Germinal center (tissue), 1 donor: ENCODE measurements at regions not wholly inside any gene's neighbourhood (a gene's known extent, or its start where the extent isn't known, plus 50 kb on each side); places are given as distances from the start of the nearest gene placed in this dataset.

Source experiments
- DNase-seq: peaks from one replicate; pipeline ENCODE4 v3.0.0; 2012; ENCODE audit warnings: mixed read lengths, low spot score

DNA sequence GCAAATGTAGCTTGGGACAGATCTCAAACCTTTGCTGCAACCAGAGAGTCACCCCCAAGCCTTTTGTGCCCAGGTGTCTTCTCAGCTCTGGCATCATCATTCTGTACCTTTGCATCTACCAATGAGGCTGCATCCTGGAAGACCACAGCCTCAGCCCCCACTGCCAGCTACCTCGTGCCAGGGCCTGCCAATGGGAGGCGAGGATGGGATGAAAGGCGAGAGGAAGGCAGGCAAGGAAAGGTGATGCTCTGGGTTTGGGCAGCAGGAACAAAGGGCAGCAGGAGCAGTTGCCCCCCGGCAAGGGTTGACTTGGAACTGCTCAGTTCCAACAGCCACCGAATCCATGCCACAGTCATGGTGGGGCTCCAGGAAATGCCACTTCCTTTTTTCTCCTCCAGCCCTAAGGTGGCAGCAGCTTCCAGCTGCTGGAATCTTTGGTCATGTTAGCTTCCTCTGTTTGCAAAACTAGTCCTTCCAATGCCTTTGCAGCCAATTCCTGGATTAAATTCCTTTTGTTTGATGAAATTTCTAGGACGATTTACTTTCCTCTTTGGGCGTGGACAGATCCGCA lies 651.6 kb downstream of the NPHP4 start:
- no peak for DNase-seq

DNA sequence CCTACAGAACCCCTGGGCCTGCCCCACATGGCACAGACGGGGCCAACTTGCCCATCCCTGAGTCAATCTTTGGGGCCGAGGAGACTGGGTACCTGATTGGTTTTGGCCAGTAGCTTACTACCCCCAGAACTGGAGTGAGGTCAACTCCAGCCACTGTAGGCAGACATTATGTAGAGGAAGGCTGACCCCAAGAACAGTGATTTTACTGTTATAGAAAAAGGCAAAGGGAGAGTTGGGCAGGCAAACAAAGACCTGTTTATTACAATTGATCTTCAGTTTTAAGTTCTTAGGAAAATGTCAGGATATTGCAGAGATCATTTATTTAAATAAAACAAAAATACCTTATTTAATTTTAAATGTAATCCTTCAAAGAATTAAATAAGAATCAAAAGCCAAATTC lies 653.8 kb downstream of the NPHP4 start:
- DNase-seq: no peak

- DNase-seq: no peak
Observed at GRCh38 chr1:5333291-5333690, 658.9 kb downstream of the NPHP4 start.

- no peak for DNase-seq
Observed at GRCh38 chr1:5331101-5331500, 661.1 kb downstream of the NPHP4 start.

- DNase-seq: no peak
Observed at GRCh38 chr1:5329068-5329739, 663.0 kb downstream of the NPHP4 start.

DNA sequence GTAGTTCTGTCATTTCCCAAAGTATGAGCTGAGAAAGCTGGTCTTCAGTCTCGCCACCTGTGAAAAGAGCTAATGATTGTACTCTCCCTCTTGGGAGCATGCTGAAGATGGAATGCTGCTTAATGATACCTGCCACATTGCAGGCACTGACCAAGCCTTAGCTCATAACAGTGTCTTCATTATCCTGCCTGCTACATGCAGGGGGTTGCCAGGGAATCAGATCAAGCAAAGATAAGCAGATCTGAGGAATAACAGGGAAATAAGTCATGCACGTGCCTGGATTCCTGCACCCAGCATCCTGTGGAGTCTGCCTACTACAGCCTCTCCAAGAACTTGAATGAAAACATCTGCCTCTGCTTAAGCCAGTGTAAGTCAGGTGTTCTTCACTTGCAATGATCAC lies 667.3 kb downstream of the NPHP4 start:
- no peak for DNase-seq

DNA sequence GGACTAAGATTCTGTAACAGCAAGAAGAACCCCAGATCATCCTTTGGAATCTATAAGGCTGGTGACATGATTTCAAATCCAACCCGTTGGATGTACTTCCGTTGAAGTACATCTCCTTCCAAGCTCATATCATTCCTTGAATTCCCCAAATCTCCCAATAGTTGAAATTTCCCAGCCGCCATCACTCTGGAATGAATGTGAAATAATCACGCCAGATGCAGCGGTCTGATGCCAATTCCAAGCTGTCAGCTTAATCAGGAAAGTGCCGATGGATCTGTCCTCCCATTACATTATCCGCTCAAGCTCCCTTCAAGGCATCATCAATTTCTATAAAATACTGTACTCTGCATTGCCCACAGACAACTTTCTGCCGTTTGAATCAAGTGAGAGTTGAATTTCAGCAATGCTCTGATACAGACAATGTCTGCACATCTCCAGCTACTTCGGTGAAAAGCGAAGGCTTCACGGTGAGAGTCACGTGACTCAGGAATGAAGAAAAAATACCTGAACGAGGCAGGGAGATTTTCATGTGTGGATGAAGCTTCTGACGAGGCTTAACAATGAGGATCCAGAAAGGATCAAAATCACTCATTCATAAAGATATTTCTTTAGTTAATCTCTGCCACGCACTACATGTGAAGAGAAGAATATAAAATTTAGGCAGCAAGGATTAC lies 663.9 kb downstream of the AJAP1 start:
- no peak for DNase-seq

DNA sequence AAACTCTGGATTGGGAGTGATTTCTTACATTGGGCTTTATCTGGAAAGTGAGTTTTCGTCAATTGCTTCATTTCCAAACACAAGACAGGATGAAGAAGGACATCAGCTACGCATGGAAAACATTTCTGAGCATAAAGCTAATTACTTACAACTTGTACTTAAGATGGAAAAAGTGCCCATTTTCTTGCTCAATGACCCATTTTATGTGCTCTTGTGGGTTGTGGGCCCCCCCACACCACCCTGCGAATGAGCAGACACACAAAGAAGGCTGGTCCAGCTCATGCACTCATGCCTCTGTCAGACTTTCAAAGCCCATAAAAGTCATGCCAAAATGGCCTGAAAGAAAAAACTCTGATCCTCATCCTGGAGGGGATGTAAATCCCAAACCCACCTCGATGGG lies 663.0 kb downstream of the AJAP1 start:
- no peak for DNase-seq

DNA sequence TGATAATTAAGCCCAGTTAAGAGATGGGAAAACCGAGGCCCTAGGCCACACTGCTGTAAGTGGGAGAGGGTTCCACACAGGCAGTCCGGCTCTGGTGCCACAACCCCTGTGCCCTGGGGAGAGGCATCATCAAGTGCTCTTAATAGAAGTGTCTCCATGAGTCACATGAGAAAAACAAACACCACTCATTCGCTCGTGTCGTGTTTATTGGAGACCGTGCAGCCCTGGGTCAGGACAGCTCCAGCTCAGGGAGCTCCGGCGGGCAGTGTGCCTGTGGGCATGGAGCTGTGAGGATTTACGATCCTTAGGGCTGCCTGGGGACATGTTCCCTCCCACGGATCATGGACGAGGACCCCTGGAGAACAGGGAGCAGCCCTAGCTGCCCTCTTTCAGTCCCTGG lies 658.5 kb downstream of the AJAP1 start:
- no peak for DNase-seq

- DNase-seq: no peak
Observed at GRCh38 chr1:5312293-5312674, 657.9 kb downstream of the AJAP1 start.

DNA sequence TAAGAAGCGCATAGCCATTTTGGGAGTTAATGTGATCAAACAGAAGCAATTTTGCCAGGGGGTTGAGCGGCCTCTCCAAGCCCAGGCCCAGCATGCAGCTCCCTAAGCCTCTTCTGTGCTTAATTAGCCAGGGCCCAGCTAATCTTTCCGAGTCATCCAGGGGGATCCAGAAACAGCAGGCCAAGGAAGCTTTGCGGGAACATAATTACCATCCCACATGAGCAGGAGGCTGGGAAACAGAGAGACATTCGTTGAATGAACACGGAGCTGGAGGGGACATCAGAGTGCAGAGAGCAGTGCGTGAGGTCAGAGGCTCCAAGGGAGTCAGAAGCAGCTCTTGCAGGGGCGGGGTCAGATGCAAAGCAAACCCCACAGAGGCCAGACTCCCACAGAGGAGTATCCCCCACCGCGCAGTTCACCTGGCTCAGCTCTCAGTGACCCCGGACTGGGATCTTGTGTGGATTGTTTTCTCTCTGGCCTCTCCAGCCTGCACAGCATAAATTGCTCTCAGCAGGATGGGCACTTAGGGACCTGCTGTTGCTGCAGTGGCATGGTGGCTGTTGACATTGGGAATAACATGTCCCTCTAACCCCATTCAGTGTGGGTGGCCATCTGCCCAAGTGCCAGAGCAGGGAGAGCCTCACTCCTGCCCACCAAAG lies 657.4 kb downstream of the AJAP1 start:
- DNase-seq: no peak

- DNase-seq: no peak
Observed at GRCh38 chr1:5311147-5311546, 656.7 kb downstream of the AJAP1 start.

- DNase-seq: no peak
Observed at GRCh38 chr1:5308249-5308648, 653.8 kb downstream of the AJAP1 start.

GRCh38 chr1:5304702-5305101 lies 650.3 kb downstream of the AJAP1 start:
- DNase-seq: no peak

- no peak for DNase-seq
Observed at GRCh38 chr1:5298376-5298775, 644.0 kb downstream of the AJAP1 start.

GRCh38 chr1:5297886-5298239 lies 643.5 kb downstream of the AJAP1 start:
- DNase-seq: no peak

DNA sequence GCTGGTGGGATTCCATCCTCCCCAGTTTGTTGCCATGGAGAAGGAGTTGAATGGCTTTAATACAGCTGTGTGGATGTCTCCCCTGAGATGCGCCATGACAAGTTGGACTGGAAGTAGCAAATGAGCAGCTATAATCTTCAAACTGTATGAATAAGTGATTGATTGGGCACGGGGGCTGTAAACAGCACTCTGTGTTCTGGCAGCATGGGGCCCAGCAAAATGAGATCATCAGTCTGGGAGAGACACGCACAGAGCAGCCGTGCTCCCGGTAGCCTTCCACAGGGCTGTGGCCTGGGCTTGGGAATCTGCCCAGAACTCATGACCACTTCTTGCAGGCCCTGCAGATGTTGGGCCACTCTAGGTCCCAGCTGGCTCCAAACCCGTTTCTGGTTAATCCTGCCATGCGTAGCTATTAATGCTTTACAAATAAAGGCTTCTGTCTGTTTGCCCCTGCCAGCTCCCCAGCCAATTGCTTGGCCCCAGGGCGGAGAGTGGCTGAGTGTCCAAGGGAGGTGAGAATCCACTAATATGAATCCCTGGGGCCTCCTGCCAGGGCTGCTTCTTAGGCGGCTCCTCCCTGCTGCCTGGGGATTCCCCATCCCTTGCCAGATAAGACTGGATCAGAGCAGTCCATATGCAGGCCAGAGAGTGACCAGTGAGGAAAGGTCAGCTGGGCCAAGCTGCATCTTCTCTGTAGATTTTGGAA lies 642.9 kb downstream of the AJAP1 start:
- DNase-seq: no peak

DNA sequence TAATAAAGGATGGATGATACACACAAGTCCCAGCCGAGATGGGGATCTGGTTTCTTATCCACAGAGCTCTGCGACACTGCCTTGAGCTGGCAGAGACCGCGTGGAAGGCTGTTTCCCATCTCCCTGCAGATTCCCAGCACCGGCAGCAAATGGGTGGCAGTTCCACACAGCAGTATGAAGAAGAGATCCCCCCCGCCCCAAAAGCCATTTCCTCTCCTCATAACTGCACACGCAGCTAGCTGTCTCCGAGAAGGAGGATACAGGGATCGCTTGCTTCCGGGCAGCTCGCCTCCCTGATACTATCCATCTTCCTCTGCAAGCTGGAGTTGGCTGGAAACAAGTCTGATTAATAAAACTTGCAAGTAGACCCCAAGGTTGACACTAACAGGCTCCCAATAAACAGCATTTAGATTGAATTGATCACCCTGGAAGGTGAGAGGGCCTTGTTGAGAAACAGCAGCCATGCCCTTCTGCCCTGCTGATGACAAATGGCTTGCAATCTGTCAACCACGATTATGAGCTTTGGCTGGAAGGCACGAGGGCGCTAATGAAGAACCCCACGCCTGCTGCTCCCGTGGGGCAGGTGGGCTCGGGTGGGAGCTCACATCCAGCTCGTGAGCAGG lies 642.3 kb downstream of the AJAP1 start:
- no peak for DNase-seq

DNA sequence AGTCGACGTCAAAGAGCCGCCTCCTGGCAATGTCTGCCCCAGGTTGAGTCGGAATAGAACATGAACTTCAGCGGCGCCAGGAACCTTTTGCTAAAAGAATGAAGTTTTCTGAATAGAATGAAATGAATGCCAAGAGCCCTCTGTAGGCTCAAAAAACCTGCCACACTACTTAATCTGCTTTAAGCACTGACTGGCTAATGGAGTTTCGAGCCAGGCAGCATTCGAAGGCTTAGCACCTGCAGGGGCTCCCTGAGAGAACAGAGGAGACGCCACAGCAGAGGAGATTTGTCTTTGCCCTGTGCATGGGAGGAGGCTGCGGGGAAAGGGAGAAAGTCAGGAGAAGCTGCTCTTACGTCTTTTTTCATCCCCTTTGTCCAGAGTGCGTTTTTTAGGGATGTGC lies 641.7 kb downstream of the AJAP1 start:
- DNase-seq: no peak

DNA sequence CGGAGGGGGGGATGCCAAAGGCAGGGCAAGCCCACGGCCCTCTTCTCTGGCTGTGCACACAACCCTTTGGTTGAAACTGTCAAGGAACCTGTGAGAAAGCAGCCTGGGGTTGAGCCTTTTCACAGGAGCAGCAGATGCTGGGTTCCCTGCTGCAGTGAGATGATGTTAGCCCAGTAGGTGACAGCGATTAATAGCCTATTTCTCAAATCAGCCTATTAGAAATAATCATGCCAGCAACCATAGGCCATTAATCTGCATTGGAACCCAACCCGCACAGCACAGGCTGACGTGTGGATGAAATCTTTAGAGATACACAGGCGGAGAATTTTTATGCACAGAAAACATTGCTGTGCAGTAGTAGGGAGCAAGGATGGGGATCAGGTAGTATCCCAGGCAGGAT lies 637.5 kb downstream of the AJAP1 start:
- DNase-seq: no peak

- no peak for DNase-seq
Observed at GRCh38 chr1:5287178-5288150, 633.1 kb downstream of the AJAP1 start.
